Urinary bladder (tissue), 3 donors: ENCODE measurements at regions not wholly inside any gene's neighbourhood (a gene's known extent, or its start where the extent isn't known, plus 50 kb on each side); places are given as distances from the start of the nearest gene placed in this dataset.

ENCODE experiments used
- DNase-seq: peaks from one replicate; pipeline ENCODE4 v3.0.0-alpha.2; 2015; ENCODE audit errors: extremely low spot score
- H3K27ac ChIP-seq: one replicate; pipeline ENCODE4 v1.5.1; 2013; ENCODE audit warnings: low read depth, mild to moderate bottlenecking, moderate library complexity
- H3K36me3 ChIP-seq: one replicate; pipeline ENCODE4 v1.6.1; 2013; ENCODE audit warnings: mild to moderate bottlenecking, moderate library complexity; ENCODE audit not compliant: insufficient read depth
- H3K4me1 ChIP-seq: one replicate; pipeline ENCODE4 v1.6.1; 2013; ENCODE audit warnings: mild to moderate bottlenecking, moderate library complexity; ENCODE audit not compliant: insufficient read depth
- H3K4me3 ChIP-seq: one replicate; pipeline ENCODE4 v1.5.1; 2013; ENCODE audit warnings: low read depth, low read length
- WGBS: extraction: QIAGEN DNeasy Blood & Tissue Kit; methylation state at CpG from one replicate; pipeline ENCODE4 v1.1.7; 2013; 5-methylcytosine and 5-hydroxymethylcytosine counted together
- donor health status: healthy with polysubstance abuse.
- donor health status: healthy.

DNA sequence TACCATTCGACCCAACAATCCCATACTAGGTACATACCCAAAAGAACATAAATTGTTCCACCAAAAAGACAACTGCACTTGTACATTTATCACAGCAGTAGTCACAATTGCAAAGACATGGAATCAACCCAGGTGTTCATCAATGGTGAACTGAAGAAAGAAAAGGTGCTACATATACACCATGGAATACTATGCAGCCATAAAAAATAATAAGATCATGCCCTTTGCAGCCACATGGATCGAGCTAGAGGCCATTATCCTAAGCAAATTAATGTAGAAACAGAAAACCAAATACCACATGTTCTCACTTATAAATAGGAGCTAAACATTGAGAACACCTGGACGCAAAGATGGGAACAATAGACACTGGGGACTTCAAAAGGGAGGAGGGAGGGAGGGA is 79.3 kb upstream of the NEBL start:
- no peaks in the 10 kb centered on the region for H3K4me1 ChIP-seq
- H3K4me3 ChIP-seq, result no peak overlapping the region
- no peak overlapping the region for H3K27ac ChIP-seq
- WGBS, result 91% methylated on average over 3 of the region's 3 CpGs
- H3K36me3 ChIP-seq, result no peaks in the 10 kb centered on the region
- no peak for DNase-seq

DNA sequence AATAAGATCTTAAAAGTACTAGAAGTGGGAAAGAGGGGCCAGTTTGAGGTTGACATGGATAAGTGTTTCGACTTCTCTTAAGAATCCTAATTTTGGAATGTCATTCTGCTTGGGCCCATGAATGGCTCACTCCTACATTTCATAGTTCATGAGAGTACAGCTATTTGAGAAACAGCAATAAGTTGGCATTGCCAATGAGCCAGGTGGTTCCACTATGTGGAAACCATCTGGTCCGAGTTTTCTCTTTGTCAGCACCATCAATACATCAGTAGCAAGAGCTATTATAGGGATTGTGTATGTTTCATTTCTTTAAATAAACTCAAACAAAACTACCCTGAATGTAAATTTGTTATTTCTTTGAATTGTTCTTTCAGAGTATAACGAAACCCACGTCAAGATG is 78.1 kb upstream of the NEBL start:
- Histone ChIP-seq H3K27ac (no peak overlapping the region), H3K4me1 (no peaks in the 10 kb centered on the region), H3K36me3 (no peaks in the 10 kb centered on the region), H3K4me3 (no peak overlapping the region)
- WGBS, result 91% methylated on average over 4 of the region's 4 CpGs
- DNase-seq, result no peak

DNA sequence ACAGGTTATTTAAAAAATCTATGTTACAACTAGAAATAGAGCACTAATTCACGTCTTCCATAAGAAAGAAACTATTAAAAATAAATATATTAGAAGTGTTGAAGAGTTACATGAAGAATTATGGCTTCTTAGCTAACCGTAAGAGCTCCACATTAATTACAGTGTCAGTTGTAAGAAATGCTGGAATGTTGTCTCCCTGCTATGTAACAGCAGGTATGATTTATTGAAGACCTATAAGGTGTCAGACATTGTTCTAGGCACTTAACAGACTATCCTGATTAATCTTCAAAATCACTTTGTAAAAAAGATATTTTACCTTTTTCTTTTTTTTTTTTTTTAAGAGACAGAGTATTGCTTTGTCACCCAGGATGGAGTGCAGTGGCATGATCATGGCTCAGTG is 75.8 kb upstream of the NEBL start:
- Histone ChIP-seq H3K4me3 (no peak overlapping the region), H3K36me3 (no peaks in the 10 kb centered on the region), H3K4me1 (no peaks in the 10 kb centered on the region), H3K27ac (no peak overlapping the region)
- no peak for DNase-seq
- 79% methylated on average over 2 of the region's 2 CpGs for WGBS

DNA sequence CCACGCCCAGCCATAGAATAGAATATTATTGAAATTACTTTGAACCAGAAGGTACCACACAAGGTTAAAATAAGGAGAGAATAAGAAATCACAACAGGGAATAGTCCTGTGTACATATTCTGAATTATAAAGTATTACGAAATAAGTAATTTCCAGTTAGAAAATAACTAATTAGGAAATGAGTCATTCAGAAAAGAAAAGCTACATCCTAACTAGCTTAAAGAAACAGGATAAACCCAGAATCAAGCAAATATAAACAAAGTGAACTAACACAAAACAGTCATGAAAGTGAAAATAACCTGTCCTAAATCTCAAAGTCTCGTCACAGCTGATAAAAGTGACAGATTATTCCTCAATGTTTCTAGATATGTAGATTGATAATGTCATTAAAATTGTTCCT is 74.8 kb upstream of the NEBL start:
- H3K27ac ChIP-seq, result no peak overlapping the region
- no peak overlapping the region for H3K4me3 ChIP-seq
- H3K4me1 ChIP-seq, result no peaks in the 10 kb centered on the region
- no peak for DNase-seq
- 66% methylated on average over 3 of the region's 3 CpGs for WGBS
- no peaks in the 10 kb centered on the region for H3K36me3 ChIP-seq

DNA sequence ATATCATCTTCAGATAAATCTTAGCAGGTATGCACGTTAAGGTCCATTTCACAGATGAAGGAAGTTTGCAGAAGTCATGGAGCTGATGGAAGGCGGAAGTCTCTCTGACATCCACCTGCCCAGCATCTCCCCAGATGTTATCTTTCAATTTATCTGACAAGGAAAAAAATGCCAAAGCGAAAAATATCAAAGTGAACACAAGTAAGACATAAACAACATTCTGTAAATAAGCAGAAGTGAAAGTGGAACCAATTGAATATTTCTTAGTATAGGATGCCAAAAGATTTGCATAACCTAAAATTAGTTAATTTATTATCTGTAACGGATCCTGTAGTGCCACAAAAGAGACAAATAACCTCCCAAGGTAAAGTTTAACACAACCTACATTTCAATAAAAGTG is 73.6 kb upstream of the NEBL start:
- Histone ChIP-seq H3K4me1 (no peaks in the 10 kb centered on the region), H3K4me3 (no peak overlapping the region)
- WGBS, result 71% methylated on average over 4 of the region's 4 CpGs

DNA sequence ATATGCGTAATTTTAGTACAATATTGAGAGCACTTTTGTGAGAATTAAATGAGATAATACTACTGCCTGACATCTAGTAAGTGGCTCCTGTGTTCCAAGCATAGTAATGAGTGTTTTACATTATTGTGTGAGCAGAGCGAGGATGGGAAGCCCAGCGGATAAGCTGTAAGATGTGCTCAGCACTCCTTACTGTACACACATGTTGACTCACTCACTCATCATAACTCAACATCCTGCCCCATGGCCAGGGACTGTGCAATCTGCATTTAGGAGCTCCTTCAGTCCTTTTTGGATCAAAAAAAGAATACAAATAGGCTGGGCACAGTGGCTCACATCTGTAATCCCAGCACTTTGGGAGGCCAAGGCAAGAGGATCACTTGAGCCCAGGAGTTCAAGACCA is 72.9 kb upstream of the NEBL start:
- DNase-seq, result no peak
- H3K36me3 ChIP-seq, result no peaks in the 10 kb centered on the region
- H3K4me1 ChIP-seq, result no peaks in the 10 kb centered on the region
- 97% methylated on average over 3 of the region's 3 CpGs for WGBS
- H3K27ac ChIP-seq, result no peak overlapping the region
- H3K4me3 ChIP-seq, result no peak overlapping the region

More for the DNA sequence above, 73.6 kb upstream of the NEBL start:
- no peak for DNase-seq
- Histone ChIP-seq H3K36me3 (no peaks in the 10 kb centered on the region), H3K27ac (no peak overlapping the region)

DNA sequence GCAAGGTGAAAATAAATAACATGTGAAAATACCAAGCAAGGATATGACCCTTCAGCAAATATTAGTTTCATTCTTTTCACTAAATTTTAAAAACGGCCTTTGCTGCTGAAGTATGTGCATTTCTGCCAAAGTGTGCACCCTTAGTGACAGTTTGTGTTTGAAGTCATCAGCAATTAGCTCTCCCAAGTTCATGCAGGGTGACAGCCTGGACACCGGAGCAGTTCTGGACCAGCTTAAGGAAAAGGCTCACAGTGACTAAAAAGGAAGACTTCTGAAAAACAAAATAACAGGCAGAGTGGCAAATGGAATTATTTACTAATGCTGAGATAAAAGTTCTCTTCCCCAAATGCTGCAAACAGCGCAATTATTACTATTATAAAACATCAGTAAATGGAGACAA is 69.3 kb upstream of the NEBL start:
- Histone ChIP-seq H3K4me1 (no peaks in the 10 kb centered on the region), H3K4me3 (no peak overlapping the region), H3K36me3 (no peaks in the 10 kb centered on the region), H3K27ac (no peak overlapping the region)
- 82% methylated on average over 3 of the region's 3 CpGs for whole genome bisulfite sequencing
- no peak for DNase-seq

DNA sequence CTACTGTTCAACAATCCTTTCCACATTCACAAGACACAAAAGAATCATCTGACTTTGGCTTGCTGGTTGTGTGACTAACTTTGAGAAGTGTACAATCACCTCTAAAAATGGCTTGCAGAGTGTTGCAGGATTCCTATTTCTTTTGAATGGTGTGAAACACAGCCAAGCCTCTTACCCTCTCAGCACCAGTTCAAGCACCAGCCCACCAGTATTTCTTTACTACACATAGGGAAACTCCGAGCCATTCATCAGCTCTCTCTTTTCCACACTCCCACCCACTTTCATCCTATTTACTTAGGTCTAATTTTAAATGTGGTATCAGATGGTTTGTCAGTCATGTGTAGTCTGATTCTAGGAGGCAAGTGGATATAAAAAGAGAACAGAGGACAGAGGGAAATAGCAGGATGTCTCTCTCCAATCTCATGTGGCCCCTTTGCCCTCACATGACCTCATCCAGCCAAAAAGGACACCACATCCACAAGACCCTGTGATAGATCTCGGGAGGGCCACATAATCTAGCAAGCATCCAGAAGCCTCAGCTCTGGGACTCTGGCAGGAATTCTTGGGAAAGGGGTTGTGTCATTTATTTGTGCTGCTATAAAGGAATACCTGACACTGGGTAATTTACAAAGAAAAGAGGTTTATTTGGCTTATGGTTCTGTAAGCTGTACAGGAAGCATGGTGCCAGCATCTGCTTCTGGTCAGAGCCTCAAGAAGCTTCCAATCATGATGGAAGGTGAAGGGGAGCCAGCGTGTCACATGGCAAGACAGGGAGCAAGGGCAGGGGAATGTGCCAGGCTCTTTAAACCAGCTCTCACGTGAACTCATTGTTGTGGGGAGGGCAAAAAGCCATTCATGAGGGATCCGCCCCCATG is 66.8 kb upstream of the NEBL start:
- DNase-seq, result no peak
- H3K27ac ChIP-seq, result no peak overlapping the region
- no peaks in the 10 kb centered on the region for H3K36me3 ChIP-seq
- no peak overlapping the region for H3K4me3 ChIP-seq
- 87% methylated on average over 5 of the region's 5 CpGs for WGBS
- H3K4me1 ChIP-seq, result no peaks in the 10 kb centered on the region

DNA sequence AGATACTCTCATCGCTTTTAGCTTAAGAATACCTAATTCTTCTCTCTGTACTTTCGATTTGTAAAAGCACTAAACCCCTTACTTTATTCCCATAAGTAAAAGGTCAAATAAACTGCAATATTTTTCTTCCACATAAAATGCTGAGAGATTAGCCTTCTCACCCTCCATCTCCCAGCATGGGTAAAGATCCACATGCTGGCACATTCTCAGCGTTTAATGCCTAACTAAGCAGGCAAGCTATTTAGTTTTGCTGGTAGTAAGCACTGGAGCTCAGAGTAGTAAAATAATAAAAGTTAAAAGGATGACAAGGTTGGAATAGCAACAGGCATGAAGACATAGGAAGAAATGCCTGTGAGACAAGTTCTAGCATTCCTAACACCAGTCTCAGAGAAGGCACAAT is 65.9 kb upstream of the NEBL start:
- H3K4me3 ChIP-seq, result no peak overlapping the region
- DNase-seq, result no peak
- no peaks in the 10 kb centered on the region for H3K36me3 ChIP-seq
- 66% methylated on average over 3 of the region's 3 CpGs for whole genome bisulfite sequencing
- no peaks in the 10 kb centered on the region for H3K4me1 ChIP-seq
- H3K27ac ChIP-seq, result no peak overlapping the region

DNA sequence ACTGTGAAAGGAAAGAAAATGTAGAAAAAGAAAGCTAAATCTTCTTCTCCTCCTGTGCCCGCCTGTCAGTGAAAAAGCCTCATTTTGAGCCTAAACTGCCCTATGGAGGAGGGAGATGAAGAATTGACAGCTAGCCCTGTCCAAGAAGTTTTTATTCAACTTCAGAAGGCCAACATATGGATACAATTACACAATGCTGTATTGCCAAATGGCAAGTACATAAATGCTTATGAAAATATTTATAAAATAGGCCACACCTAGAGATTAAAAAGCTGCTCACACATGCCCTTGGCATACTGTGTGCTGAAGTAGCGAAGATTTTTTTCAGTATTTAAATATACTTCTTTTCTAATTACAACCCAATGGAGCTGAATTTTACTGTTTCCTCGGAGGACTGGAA is 65.1 kb upstream of the NEBL start:
- 80% methylated on average over 3 of the region's 3 CpGs for WGBS
- Histone ChIP-seq H3K4me3 (no peak overlapping the region), H3K36me3 (no peaks in the 10 kb centered on the region), H3K27ac (no peak overlapping the region), H3K4me1 (no peaks in the 10 kb centered on the region)
- DNase-seq, result no peak

DNA sequence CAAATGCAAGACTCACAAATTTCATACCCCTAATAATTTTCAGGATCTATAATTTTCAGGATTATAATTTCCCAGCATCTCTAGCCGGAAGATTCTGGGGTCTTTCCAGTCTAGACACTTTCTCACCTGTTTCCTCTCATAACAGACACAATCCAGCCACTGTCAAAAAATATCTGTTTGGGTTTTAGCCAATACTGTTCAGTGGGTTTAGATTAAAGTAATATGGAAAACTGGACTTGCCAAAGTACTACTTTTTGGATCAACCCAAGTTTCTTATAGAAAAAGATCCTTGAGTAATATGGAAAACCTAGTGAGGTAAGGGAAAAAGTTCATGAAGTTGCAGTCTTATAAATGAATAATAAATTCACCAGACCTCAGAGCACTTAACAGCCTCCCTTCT is 62.1 kb upstream of the NEBL start:
- 73% methylated on average over 1 of the region's 1 CpG for WGBS
- no peak overlapping the region for H3K27ac ChIP-seq
- no peaks in the 10 kb centered on the region for H3K36me3 ChIP-seq
- no peak overlapping the region for H3K4me3 ChIP-seq
- H3K4me1 ChIP-seq, result no peaks in the 10 kb centered on the region
- DNase-seq, result no peak

DNA sequence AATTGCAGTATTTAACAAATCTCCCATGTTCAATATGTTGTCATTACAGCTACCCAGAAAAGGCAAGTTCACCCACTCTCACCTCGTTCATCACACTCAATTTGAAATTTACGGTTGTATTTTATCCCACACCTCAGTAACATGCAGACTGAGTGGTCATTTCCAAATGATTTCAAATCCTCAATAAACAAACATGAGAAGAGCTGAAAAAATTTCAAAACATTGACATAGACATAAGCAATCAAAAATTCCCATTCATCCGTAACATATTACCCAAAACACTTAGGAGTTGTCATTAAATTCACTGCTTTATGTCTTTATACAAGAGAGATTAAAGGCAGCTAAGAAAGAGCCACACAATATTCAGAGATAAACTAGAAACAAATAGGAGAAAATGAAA is 61.7 kb upstream of the NEBL start:
- no peak for DNase-seq
- Histone ChIP-seq H3K4me1 (no peaks in the 10 kb centered on the region), H3K36me3 (no peaks in the 10 kb centered on the region), H3K4me3 (no peak overlapping the region), H3K27ac (no peak overlapping the region)
- WGBS, result 75% methylated on average over 3 of the region's 3 CpGs

DNA sequence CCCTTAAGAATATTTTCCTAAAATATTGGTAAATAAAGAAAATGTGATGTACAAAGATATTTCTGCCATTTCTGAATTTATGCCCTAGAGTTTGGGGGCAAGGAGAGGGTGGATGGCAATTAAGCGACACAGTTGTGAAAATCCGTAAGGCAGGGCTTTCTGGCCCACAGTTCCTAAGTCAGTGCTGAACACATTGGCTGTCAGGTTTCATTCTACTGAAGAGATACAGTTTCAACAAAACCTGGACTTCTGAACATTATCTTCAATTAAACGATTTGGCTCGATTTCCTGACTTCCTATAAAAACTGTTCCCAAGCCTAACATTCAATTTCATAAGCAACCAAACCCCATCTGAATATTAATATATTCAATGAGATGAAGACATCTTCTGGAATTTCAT is 61.1 kb upstream of the NEBL start:
- 69% methylated on average over 4 of the region's 4 CpGs for WGBS

DNA sequence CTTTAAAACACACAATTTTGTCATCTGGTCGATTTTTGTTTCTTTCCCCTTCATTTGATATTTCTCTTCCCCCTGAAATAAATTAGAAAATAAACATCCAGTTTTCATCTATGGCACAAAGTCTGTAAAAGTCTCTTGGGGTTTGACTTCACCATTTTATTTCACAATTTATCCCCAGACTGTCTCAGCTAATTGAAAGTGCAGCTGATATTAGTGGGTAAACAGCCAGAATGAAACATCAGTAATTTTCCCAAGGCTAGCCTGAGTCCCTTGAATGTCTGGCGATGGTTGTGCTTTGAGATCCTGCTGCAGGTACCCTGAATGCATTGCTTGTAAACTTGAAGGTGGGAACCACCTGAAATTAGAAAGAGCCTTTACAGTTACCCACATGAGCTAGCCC is 60.6 kb upstream of the NEBL start:
- no peaks in the 10 kb centered on the region for H3K4me1 ChIP-seq
- H3K4me3 ChIP-seq, result no peak overlapping the region
- H3K27ac ChIP-seq, result no peak overlapping the region
- 76% methylated on average over 2 of the region's 2 CpGs for WGBS
- DNase-seq, result no peak
- H3K36me3 ChIP-seq, result no peaks in the 10 kb centered on the region

More for the DNA sequence above, 61.1 kb upstream of the NEBL start:
- no peak overlapping the region for H3K4me3 ChIP-seq
- H3K4me1 ChIP-seq, result no peaks in the 10 kb centered on the region
- H3K27ac ChIP-seq, result no peak overlapping the region
- no peaks in the 10 kb centered on the region for H3K36me3 ChIP-seq
- DNase-seq, result no peak

DNA sequence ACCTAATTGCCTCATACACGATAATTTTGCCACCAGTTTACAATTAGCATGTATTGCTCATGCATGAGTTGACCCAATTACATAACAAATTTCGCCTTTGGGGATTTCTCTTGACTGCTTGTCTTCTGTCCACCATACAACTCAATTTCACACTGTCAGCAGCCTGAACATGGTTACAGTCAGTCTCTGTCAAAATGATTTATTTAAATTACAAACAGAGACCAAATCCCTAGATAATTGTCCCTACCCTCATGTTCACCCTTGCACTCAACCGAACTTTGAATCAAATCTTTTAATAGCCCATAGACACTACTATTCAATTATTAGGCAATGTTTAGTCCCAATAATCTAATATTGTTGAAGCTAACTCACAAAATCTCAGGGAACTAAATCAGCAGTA is 59.7 kb upstream of the NEBL start:
- H3K4me3 ChIP-seq, result no peak overlapping the region
- no peak overlapping the region for H3K27ac ChIP-seq
- 66% methylated on average over 3 of the region's 3 CpGs for WGBS

More for the DNA sequence above, 59.7 kb upstream of the NEBL start:
- Histone ChIP-seq H3K4me1 (no peaks in the 10 kb centered on the region), H3K36me3 (no peaks in the 10 kb centered on the region)
- DNase-seq, result no peak
